Skin epidermis (tissue), 12 donors: ENCODE measurements at regions not wholly inside any gene's neighbourhood (a gene's known extent, or its start where the extent isn't known, plus 50 kb on each side); places are given as distances from the start of the nearest gene placed in this dataset.
A peak's percentile ranks its signal among the peaks of the same experiment; 100 is the strongest.

Experiments used
- H3K27ac ChIP-seq, 21 experiments: fragments of 200-600 bp; sonication (generic) in 11 of 21; one replicate each; pipeline ENCODE4 v1.5.0; 2020; ENCODE audit warnings: mild to moderate bottlenecking in 3 of 21, inconsistent platforms in 2 of 21, moderate library complexity in 2 of 21
- H3K4me3 ChIP-seq, 7 experiments: fragments of 200-600 bp; sonication (generic) in 2 of 7; one replicate each; pipeline ENCODE4 v1.5.0; 2020; ENCODE audit warnings: inconsistent platforms in 2 of 7, mild to moderate bottlenecking in 2 of 7, moderate library complexity in 1 of 7

GRCh38 chr9:13790055-13790454 is 510.6 kb upstream of the MPDZ start:
- Histone ChIP-seq H3K27ac (no peak overlapping the region), H3K4me3 (no peak overlapping the region)

- Histone ChIP-seq H3K4me3 (peak overlapping the region in 1 of 7 experiments; percentile 12), H3K27ac (peak overlapping the region in 11 of 21 experiments; percentile 15 to 67 (median 46))
Measured at GRCh38 chr9:13787234-13787833, 507.8 kb upstream of the MPDZ start.

GRCh38 chr9:13786711-13787110 is 507.2 kb upstream of the MPDZ start:
- H3K27ac ChIP-seq = peak overlapping the region in 7 of 21 experiments; percentile 15 to 67 (median 40)
- H3K4me3 ChIP-seq = no peak overlapping the region

GRCh38 chr9:13786131-13786530 is 506.6 kb upstream of the MPDZ start:
- Histone ChIP-seq H3K27ac (no peak overlapping the region), H3K4me3 (no peak overlapping the region)

- H3K27ac ChIP-seq = no peak overlapping the region
- no peak overlapping the region for H3K4me3 ChIP-seq
Measured at GRCh38 chr9:13779106-13779505, 499.6 kb upstream of the MPDZ start.

- H3K27ac ChIP-seq = no peak overlapping the region
- no peak overlapping the region for H3K4me3 ChIP-seq
Measured at GRCh38 chr9:13778631-13779030, 499.1 kb upstream of the MPDZ start.

- Histone ChIP-seq H3K27ac (no peak overlapping the region), H3K4me3 (no peak overlapping the region)
Measured at GRCh38 chr9:13770956-13771355, 491.5 kb upstream of the MPDZ start.

- no peak overlapping the region for H3K27ac ChIP-seq
- H3K4me3 ChIP-seq = no peak overlapping the region
Measured at GRCh38 chr9:13769641-13770040, 490.1 kb upstream of the MPDZ start.

- Histone ChIP-seq H3K27ac (no peak overlapping the region), H3K4me3 (no peak overlapping the region)
Measured at GRCh38 chr9:13769006-13769405, 489.5 kb upstream of the MPDZ start.

- Histone ChIP-seq H3K4me3 (no peak overlapping the region), H3K27ac (no peak overlapping the region)
Measured at GRCh38 chr9:13762209-13762608, 482.7 kb upstream of the MPDZ start.

GRCh38 chr9:13759551-13759950 is 480.1 kb upstream of the MPDZ start:
- Histone ChIP-seq H3K4me3 (no peak overlapping the region), H3K27ac (no peak overlapping the region)

- Histone ChIP-seq H3K4me3 (no peak overlapping the region), H3K27ac (no peak overlapping the region)
Measured at GRCh38 chr9:13758936-13759335, 479.4 kb upstream of the MPDZ start.

- Histone ChIP-seq H3K27ac (no peak overlapping the region), H3K4me3 (no peak overlapping the region)
Measured at GRCh38 chr9:13756943-13757342, 477.5 kb upstream of the MPDZ start.

- H3K27ac ChIP-seq = no peak overlapping the region
Measured at GRCh38 chr9:13755551-13755950, 476.1 kb upstream of the MPDZ start.

GRCh38 chr9:13750639-13751038 is 471.1 kb upstream of the MPDZ start:
- H3K4me3 ChIP-seq = no peak overlapping the region
- no peak overlapping the region for H3K27ac ChIP-seq

More at GRCh38 chr9:13755551-13755950, 476.1 kb upstream of the MPDZ start:
- H3K4me3 ChIP-seq = no peak overlapping the region

GRCh38 chr9:13750061-13750460 is 470.6 kb upstream of the MPDZ start:
- H3K4me3 ChIP-seq = no peak overlapping the region
- H3K27ac ChIP-seq = no peak overlapping the region

GRCh38 chr9:13746876-13747275 is 467.4 kb upstream of the MPDZ start:
- Histone ChIP-seq H3K27ac (no peak overlapping the region), H3K4me3 (no peak overlapping the region)

- Histone ChIP-seq H3K4me3 (no peak overlapping the region), H3K27ac (no peak overlapping the region)
Measured at GRCh38 chr9:13744261-13744901, 464.9 kb upstream of the MPDZ start.

- Histone ChIP-seq H3K4me3 (no peak overlapping the region), H3K27ac (no peak overlapping the region)
Measured at GRCh38 chr9:13737885-13738284, 458.4 kb upstream of the MPDZ start.

- no peak overlapping the region for H3K27ac ChIP-seq
- no peak overlapping the region for H3K4me3 ChIP-seq
Measured at GRCh38 chr9:13735181-13735580, 455.7 kb upstream of the MPDZ start.

GRCh38 chr9:13734601-13735000 is 455.1 kb upstream of the MPDZ start:
- H3K27ac ChIP-seq = no peak overlapping the region
- no peak overlapping the region for H3K4me3 ChIP-seq

- Histone ChIP-seq H3K4me3 (no peak overlapping the region), H3K27ac (no peak overlapping the region)
Measured at GRCh38 chr9:13732290-13732689, 452.8 kb upstream of the MPDZ start.
